ENCODE measurements at regions not wholly inside any gene's neighbourhood (a gene's known extent, or its start where the extent isn't known, plus 50 kb on each side); places are given as distances from the start of the nearest gene placed in this dataset.

DNA sequence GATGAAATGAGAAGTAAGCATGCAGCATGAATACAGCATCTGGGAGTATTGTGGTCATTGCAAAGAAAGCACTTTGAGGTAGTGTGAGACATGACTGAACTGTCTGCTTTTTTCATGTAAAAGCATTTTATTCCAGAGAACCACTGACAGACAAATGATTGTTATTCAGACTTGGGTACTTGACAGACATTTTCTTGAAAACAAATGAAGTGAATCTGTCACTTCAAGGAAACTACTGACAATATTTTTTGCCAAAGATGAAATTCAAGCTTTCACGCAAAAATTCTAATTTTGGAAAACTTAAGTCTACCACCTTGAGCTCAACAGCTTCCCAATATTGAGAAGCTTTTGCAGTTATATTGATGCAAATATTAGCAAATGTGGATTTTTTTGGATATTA lies 255.7 kb downstream of the ARL6IP6 start:
- H3K4me1 ChIP-seq = no peaks in the 10 kb centered on the region
- H3K27ac ChIP-seq = no peak overlapping the region
- no peaks in the 10 kb centered on the region for H3K9me3 ChIP-seq
- no peak for TF ChIP-seq POLR2A (IDR thresholded peaks at IDR 0.05)
- TF ChIP-seq, protein P1, sequence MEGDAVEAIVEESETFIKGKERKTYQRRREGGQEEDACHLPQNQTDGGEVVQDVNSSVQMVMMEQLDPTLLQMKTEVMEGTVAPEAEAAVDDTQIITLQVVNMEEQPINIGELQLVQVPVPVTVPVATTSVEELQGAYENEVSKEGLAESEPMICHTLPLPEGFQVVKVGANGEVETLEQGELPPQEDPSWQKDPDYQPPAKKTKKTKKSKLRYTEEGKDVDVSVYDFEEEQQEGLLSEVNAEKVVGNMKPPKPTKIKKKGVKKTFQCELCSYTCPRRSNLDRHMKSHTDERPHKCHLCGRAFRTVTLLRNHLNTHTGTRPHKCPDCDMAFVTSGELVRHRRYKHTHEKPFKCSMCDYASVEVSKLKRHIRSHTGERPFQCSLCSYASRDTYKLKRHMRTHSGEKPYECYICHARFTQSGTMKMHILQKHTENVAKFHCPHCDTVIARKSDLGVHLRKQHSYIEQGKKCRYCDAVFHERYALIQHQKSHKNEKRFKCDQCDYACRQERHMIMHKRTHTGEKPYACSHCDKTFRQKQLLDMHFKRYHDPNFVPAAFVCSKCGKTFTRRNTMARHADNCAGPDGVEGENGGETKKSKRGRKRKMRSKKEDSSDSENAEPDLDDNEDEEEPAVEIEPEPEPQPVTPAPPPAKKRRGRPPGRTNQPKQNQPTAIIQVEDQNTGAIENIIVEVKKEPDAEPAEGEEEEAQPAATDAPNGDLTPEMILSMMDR (IDR thresholded peaks at IDR 0.05) = no peak
- no peak for DNase-seq
- no peaks in the 10 kb centered on the region for H3K36me3 ChIP-seq
- H3K27me3 ChIP-seq = no peaks in the 10 kb centered on the region
- H3K4me3 ChIP-seq = no peak overlapping the region

DNA sequence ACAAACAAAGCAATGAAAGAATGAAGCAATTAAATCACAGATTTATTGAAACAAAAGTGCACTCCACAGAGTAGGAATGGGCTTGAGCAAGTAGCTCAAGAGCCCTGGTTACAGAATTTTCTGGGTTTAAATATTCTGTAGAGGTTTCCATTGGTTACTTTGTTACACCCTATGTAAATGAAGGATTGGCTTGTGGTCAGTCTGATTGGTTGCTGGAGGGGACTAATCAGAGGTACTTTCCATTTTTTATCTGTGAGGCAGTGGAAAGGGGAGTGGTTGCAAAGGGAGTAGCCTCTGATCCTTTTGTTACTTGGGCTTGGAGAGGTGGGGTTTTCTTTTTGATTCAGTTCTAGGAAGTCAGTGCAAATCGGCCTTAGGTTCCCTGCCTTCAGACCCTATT lies 253.3 kb downstream of the ARL6IP6 start:
- Histone ChIP-seq H3K27ac (no peak overlapping the region), H3K36me3 (no peaks in the 10 kb centered on the region), H3K9me3 (no peaks in the 10 kb centered on the region), H3K27me3 (no peaks in the 10 kb centered on the region), H3K4me1 (no peaks in the 10 kb centered on the region), H3K4me3 (no peak overlapping the region)
- DNase-seq = no peak
- TF ChIP-seq, protein P1 (IDR thresholded peaks at IDR 0.05) = no peak
- no peak for TF ChIP-seq POLR2A (IDR thresholded peaks at IDR 0.05)

DNA sequence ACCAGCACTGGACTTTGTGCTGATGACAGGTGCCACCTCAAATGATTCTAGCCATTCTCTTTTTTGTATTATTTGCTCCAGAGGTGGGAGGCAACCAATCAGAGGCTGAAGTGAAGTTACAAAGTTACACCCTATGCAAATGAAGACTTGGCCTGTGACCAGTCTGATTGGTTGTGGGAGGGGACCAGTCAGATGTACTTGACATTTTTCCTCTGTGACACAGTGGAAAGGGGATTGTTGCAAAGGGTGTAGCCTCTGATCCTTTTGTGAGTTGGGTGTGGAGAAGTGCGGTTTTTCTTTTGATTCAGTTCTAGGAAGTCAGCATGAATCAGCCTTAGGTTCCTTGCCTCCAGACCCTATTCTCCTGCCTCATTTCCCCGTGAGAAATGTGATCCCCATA lies 244.0 kb downstream of the ARL6IP6 start:
- TF ChIP-seq, protein P1 (IDR thresholded peaks at IDR 0.05) = no peak
- no peak for TF ChIP-seq POLR2A (IDR thresholded peaks at IDR 0.05)
- no peaks in the 10 kb centered on the region for H3K4me1 ChIP-seq
- H3K27me3 ChIP-seq = no peaks in the 10 kb centered on the region

DNA sequence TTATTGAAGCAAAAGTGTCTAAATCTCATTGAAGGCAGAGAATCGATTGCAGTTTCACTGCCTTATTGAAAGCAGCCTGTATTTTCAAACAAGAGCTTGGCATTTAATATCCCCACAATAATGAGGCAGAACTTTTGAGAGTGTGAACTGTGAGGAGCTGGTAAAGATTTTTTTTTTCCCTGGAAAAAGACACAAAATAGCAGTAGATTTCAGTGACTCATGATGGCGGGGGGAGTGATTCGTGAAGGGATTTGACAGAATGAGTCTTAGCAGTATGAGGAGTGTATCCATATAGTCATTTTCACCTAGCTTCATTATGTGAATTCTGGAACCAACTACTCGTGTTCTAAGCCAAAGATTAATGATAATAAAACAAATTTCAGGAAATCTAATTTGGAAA lies 242.9 kb downstream of the ARL6IP6 start:
- Histone ChIP-seq H3K4me3 (no peak overlapping the region), H3K27me3 (no peaks in the 10 kb centered on the region), H3K9me3 (no peaks in the 10 kb centered on the region), H3K36me3 (no peaks in the 10 kb centered on the region), H3K4me1 (no peaks in the 10 kb centered on the region), H3K27ac (no peak overlapping the region)
- TF ChIP-seq, protein P1 (IDR thresholded peaks at IDR 0.05) = no peak
- no peak for TF ChIP-seq POLR2A (IDR thresholded peaks at IDR 0.05)
- DNase-seq = no peak

More for the DNA sequence above, 244.0 kb downstream of the ARL6IP6 start:
- H3K4me3 ChIP-seq = no peak overlapping the region
- no peak for DNase-seq
- no peaks in the 10 kb centered on the region for H3K36me3 ChIP-seq
- H3K27ac ChIP-seq = no peak overlapping the region
- H3K9me3 ChIP-seq = no peaks in the 10 kb centered on the region

DNA sequence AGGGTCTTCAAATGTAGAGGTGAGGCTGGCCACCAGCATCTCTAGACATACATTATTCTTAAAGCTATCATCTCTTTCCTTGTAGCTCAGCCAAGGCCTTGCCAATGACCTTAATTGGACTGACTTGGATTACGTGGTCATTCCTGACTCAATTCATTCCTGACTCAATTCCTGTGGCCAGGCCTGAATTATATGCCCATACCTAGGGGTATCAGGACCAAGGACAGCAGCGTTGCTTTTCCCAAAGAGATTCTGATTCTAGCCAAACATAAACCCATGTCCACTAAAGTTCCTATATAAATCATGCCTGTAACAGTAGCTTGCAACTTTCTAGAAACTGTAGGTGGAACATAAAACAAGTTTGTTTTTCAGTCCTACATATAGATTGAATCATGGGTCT lies 231.7 kb downstream of the ARL6IP6 start:
- Histone ChIP-seq H3K9me3 (no peaks in the 10 kb centered on the region), H3K4me1 (no peaks in the 10 kb centered on the region), H3K36me3 (no peaks in the 10 kb centered on the region), H3K4me3 (no peak overlapping the region), H3K27me3 (no peaks in the 10 kb centered on the region), H3K27ac (no peak overlapping the region)
- DNase-seq = no peak
- TF ChIP-seq POLR2A (IDR thresholded peaks at IDR 0.05) = no peak
- TF ChIP-seq, protein P1 (IDR thresholded peaks at IDR 0.05) = no peak

DNA sequence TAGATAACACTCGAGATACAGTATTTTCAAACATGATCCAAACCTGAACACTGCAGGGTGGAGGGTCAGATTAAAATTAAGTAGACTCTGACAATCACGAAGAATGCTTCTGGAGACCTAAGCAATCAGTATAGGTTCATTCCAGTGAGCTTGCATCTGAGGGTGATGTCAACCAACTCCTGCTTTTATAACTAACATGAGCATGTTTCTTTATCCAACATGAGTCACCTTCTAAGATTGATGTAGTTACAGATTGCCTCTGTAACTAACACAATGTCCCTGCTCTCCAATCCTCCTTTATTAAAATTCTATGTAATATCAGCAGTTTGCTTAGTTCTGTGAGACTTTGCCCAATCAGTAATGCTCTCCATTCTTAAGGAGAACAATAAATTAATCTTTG lies 225.7 kb downstream of the ARL6IP6 start:
- DNase-seq = no peak
- Histone ChIP-seq H3K27ac (no peak overlapping the region), H3K27me3 (no peaks in the 10 kb centered on the region), H3K4me1 (no peaks in the 10 kb centered on the region), H3K36me3 (no peaks in the 10 kb centered on the region), H3K9me3 (no peaks in the 10 kb centered on the region), H3K4me3 (no peak overlapping the region)
- TF ChIP-seq POLR2A (IDR thresholded peaks at IDR 0.05) = no peak
- TF ChIP-seq, protein P1 (IDR thresholded peaks at IDR 0.05) = no peak

Measured in Peyer's patch (tissue), 4 donors.